ENCODE measurements at regions not wholly inside any gene's neighbourhood (a gene's known extent, or its start where the extent isn't known, plus 50 kb on each side); places are given as distances from the start of the nearest gene placed in this dataset.

DNA sequence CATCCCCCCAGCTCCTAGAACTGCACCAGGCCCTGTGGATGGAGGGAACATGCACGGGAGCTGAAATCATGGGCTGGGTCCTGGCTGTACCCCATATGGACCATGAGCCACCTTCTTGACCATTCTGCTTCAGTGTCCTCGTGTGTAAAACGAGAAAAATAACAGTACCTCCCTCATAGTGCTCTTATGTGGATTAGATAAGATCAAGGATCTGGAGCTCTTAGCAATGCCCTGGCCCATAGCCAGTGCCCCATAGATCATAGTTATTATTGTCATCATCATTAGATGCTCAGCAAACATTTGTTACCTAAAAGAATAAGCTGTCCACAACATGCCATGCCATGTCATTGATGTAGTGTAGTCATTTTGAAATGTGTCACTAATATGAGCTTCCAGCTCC, 71.3 kb downstream of the SYNE3 start:
- no peak for TF ChIP-seq POLR2A (IDR thresholded peaks at IDR 0.05)
- TF ChIP-seq, protein P1, sequence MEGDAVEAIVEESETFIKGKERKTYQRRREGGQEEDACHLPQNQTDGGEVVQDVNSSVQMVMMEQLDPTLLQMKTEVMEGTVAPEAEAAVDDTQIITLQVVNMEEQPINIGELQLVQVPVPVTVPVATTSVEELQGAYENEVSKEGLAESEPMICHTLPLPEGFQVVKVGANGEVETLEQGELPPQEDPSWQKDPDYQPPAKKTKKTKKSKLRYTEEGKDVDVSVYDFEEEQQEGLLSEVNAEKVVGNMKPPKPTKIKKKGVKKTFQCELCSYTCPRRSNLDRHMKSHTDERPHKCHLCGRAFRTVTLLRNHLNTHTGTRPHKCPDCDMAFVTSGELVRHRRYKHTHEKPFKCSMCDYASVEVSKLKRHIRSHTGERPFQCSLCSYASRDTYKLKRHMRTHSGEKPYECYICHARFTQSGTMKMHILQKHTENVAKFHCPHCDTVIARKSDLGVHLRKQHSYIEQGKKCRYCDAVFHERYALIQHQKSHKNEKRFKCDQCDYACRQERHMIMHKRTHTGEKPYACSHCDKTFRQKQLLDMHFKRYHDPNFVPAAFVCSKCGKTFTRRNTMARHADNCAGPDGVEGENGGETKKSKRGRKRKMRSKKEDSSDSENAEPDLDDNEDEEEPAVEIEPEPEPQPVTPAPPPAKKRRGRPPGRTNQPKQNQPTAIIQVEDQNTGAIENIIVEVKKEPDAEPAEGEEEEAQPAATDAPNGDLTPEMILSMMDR (IDR thresholded peaks at IDR 0.05) = no peak
